Caco-2 (cell line): ENCODE measurements at regions not wholly inside any gene's neighbourhood (a gene's known extent, or its start where the extent isn't known, plus 50 kb on each side); places are given as distances from the start of the nearest gene placed in this dataset.

Source experiments
- BruUV-seq: library from RNA; stranded (reverse); fragments of 400-500 nt; replicated peaks from 2 replicates; lab custom pipeline; 2021; lab: Mats Ljungman, UMichigan
- CTCF ChIA-PET: fragments of 300-600 bp; sonication (Branson Sonifier 250); formaldehyde crosslinking; loops from one replicate; lab custom pipeline; 2022; ENCODE audit warnings: antibody characterized with exemption; lab: Charles Lee
- POLR2A ChIA-PET: fragments of 300-600 bp; sonication (Branson Sonifier 250); formaldehyde crosslinking; loops from one replicate; lab custom pipeline; 2022; ENCODE audit warnings: antibody characterized with exemption; lab: Charles Lee
- DNase-seq, 2 experiments: peaks; one replicate each; pipeline versions ENCODE4 v3.0.0 to v3.0.0-alpha.2; 2020 to 2022
- H3K27me3 ChIP-seq: replicated peaks from 2 replicates; pipeline ENCODE4 v1.6.0; 2011; ENCODE audit warnings: low read length; ENCODE audit not compliant: control insufficient read depth, insufficient read depth
- H3K36me3 ChIP-seq: 2 replicates; pipeline ENCODE4 v1.5.1; 2011; ENCODE audit warnings: low read length; ENCODE audit not compliant: control insufficient read depth, insufficient read depth
- H3K4me1 ChIP-seq: fragments of 250-450 bp; sonication (Bioruptor Pico); 2 replicates; pipeline ENCODE4 v1.5.1; 2020; ENCODE audit warnings: mild to moderate bottlenecking
- H3K4me3 ChIP-seq: 2 replicates; pipeline ENCODE4 v1.5.1; 2011; ENCODE audit warnings: low read depth, mild to moderate bottlenecking, control low read depth, low read length
- H3K9me3 ChIP-seq: fragments of 250-450 bp; sonication (Bioruptor Pico); 2 replicates; pipeline ENCODE4 v1.5.1; 2020; ENCODE audit warnings: mild to moderate bottlenecking, moderate library complexity
- H3K27ac Mint-ChIP-seq: one replicate; pipeline ENCODE4 v1.8.0; 2022; ENCODE audit warnings: mixed read lengths; ENCODE audit not compliant: unreplicated experiment
- H3K27me3 Mint-ChIP-seq: one replicate; pipeline ENCODE4 v1.8.0; 2022; ENCODE audit warnings: mixed read lengths; ENCODE audit not compliant: insufficient read depth, unreplicated experiment
- H3K36me3 Mint-ChIP-seq: one replicate; pipeline ENCODE4 v1.8.0; 2022; ENCODE audit warnings: mild to moderate bottlenecking, mixed read lengths; ENCODE audit not compliant: insufficient read depth, unreplicated experiment
- H3K4me1 Mint-ChIP-seq: one replicate; pipeline ENCODE4 v1.8.0; 2022; ENCODE audit warnings: low read depth, mixed read lengths; ENCODE audit not compliant: unreplicated experiment
- H3K4me3 Mint-ChIP-seq: one replicate; pipeline ENCODE4 v1.8.0; 2022; ENCODE audit warnings: mild to moderate bottlenecking, moderate library complexity, mixed read lengths; ENCODE audit not compliant: unreplicated experiment
- H3K9me3 Mint-ChIP-seq: one replicate; pipeline ENCODE4 v1.8.0; 2022; ENCODE audit warnings: mixed read lengths; ENCODE audit not compliant: unreplicated experiment
- intact Hi-C: fragments of 100-400 bp; cut with micrococcal nuclease; formaldehyde crosslinking; loops from one replicate; pipeline ENCODE4 v1.10.0; 2022; ENCODE audit not compliant: unreplicated experiment
- TF ChIP-seq, protein P1 (sequence below), 2 experiments: fragments of 200-600 bp in 1 of 2; IDR thresholded peaks; 1 replicate in 1 of 2; 2 replicates in 1 of 2; pipeline versions ENCODE4 v1.5.1 to v1.8.0; 2011 to 2022; ENCODE audit warnings: antibody characterized with exemption in 1 of 2, control low read depth in 1 of 2, inconsistent platforms in 1 of 2, low read depth in 1 of 2, low read length in 1 of 2, mild to moderate bottlenecking in 1 of 2, moderate library complexity in 1 of 2; ENCODE audit not compliant: insufficient read depth in 1 of 2, severe bottlenecking in 1 of 2, unreplicated experiment in 1 of 2

DNA sequence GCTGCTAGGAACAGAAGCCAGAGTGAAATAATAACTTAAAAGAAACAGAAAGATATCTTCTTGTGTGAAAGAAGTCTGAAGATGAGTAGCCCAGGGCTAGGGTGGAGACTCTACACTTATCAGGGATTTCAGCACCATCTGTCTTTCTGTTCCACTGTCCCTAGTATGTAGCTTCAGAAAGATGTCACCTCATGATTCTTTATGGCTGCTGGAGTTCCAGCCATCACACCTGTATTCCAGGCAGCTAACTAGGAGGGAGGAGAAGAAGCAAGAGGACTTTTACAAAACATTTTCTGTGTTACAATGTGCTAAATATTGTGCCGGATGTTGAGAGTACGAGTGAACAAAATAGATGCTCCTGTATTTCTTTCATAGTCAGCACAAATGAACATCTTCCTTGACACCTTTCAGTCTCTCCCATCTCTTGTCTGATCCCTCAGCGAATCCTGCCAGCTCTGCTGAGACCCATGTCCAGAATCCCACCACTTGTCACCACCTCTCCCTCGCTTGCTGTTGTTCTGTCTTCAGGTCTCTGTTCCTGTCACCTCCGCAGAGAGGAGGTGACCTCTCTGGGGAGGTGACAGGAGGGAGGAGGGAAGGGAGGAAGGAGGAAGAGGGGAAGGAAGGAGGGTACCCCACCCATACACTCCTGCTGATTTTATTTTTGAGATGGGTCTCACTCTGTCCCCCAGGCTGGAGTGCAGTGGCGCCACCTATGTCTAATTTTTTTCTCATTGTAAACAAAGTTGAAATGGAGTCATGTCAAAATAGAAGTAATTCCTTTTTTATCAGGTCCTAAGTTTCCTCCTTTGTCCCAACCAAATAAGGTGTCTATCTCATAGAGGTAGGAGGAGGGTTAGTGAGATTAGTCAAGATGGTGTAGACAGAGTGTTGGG, 188.9 kb downstream of the TFAP2C start:
- no peaks in the 10 kb centered on the region for H3K36me3 Mint-ChIP-seq
- Histone ChIP-seq H3K27me3 (no peaks in the 10 kb centered on the region; the same call in none of the 2 replicates), H3K4me1 (no peaks in the 10 kb centered on the region), H3K9me3 (no peaks in the 10 kb centered on the region; the same call in 1 of the 2 replicates), H3K36me3 (no peaks in the 10 kb centered on the region), H3K4me3 (no peak overlapping the region)
- CTCF ChIA-PET, result no interaction called here
- no peak for DNase-seq
- no TSS peak for BruUV-seq
- H3K4me3 Mint-ChIP-seq, result no peak overlapping the region
- peaks cover under 1% of the 10 kb centered on the region for H3K9me3 Mint-ChIP-seq
- H3K27me3 Mint-ChIP-seq, result peaks cover 23% of the 10 kb centered on the region
- H3K27ac Mint-ChIP-seq, result no peak overlapping the region
- POLR2A ChIA-PET, result no interaction called here
- intact Hi-C loops, result no loop called here
- H3K4me1 Mint-ChIP-seq, result no peaks in the 10 kb centered on the region
- TF ChIP-seq, protein P1, sequence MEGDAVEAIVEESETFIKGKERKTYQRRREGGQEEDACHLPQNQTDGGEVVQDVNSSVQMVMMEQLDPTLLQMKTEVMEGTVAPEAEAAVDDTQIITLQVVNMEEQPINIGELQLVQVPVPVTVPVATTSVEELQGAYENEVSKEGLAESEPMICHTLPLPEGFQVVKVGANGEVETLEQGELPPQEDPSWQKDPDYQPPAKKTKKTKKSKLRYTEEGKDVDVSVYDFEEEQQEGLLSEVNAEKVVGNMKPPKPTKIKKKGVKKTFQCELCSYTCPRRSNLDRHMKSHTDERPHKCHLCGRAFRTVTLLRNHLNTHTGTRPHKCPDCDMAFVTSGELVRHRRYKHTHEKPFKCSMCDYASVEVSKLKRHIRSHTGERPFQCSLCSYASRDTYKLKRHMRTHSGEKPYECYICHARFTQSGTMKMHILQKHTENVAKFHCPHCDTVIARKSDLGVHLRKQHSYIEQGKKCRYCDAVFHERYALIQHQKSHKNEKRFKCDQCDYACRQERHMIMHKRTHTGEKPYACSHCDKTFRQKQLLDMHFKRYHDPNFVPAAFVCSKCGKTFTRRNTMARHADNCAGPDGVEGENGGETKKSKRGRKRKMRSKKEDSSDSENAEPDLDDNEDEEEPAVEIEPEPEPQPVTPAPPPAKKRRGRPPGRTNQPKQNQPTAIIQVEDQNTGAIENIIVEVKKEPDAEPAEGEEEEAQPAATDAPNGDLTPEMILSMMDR (IDR thresholded peaks at IDR 0.05; ENCODE audit: insufficient read depth in 1 of 2, low read depth in 1 of 2, low read length in 1 of 2, severe bottlenecking in 1 of 2, unreplicated experiment in 1 of 2), result no peak

DNA sequence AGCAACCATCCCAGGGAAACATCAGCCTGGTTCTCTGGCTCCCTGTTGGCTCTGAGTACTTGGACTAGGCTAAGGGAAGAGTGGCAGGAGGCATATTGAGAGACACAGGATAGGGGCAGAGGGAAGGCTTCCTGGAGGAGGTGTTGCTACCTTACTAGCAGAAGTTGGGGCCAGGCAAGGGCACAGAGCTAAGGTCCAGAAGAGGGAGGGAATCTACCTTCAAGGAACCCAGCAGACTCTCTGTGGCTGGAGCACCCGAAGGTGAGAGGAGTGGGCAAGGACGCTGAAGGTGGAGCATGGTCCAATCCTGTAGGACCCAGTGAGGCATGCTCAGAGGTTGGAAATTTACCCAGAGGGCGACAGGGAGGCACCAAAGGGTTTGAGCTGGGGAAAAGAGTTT, 191.9 kb downstream of the TFAP2C start:
- CTCF ChIA-PET, result no interaction called here
- H3K4me1 Mint-ChIP-seq, result no peaks in the 10 kb centered on the region

DNA sequence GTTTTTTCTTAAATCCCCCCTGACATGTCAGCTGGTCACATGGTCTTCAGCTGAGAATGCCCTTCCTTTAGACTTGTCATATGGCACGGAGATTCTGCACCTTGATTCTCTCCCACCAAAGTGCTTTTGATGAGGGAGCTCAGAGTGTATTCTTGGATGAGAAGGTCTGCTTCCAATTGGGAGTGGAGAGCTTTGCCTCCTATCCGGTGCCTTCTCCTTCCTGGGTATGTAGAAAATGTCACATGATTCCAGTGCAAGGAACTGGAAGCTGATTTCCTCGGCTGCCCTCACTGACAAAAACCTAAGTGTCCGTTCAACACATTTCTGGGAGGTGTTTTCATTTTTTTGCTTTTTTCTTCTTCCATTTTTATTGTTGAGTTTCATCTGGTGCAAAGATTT, 197.2 kb downstream of the TFAP2C start:
- DNase-seq, result no peak
- CTCF ChIA-PET, result interaction anchor here (0.6 to 1.5 kb wide), 2 partner anchors 18 to 148 kb away, joined by 3 read pairs; no protein-coding TSS in a partner anchor
- Histone ChIP-seq H3K36me3 (no peaks in the 10 kb centered on the region), H3K4me1 (no peaks in the 10 kb centered on the region), H3K27me3 (no peaks in the 10 kb centered on the region), H3K9me3 (no peaks in the 10 kb centered on the region), H3K4me3 (no peak overlapping the region)
- no peak overlapping the region for H3K4me3 Mint-ChIP-seq
- H3K36me3 Mint-ChIP-seq, result no peaks in the 10 kb centered on the region
- intact Hi-C loops, result no loop called here
- H3K4me1 Mint-ChIP-seq, result peaks cover 25% of the 10 kb centered on the region
- H3K27me3 Mint-ChIP-seq, result peaks cover 10% of the 10 kb centered on the region
- H3K9me3 Mint-ChIP-seq, result no peaks in the 10 kb centered on the region
- BruUV-seq, result no TSS peak
- H3K27ac Mint-ChIP-seq, result no peak overlapping the region
- POLR2A ChIA-PET, result no interaction called here
- TF ChIP-seq, protein P1 (IDR thresholded peaks at IDR 0.05; ENCODE audit: insufficient read depth in 1 of 2, low read depth in 1 of 2, low read length in 1 of 2, severe bottlenecking in 1 of 2, unreplicated experiment in 1 of 2), result no peak

More for the DNA sequence above, 191.9 kb downstream of the TFAP2C start:
- Mint-ChIP-seq H3K4me3 (no peak overlapping the region), H3K27ac (no peak overlapping the region), H3K27me3 (peaks cover 15% of the 10 kb centered on the region), H3K9me3 (no peaks in the 10 kb centered on the region), H3K36me3 (no peaks in the 10 kb centered on the region)
- POLR2A ChIA-PET, result no interaction called here
- TF ChIP-seq, protein P1 (IDR thresholded peaks at IDR 0.05; ENCODE audit: insufficient read depth in 1 of 2, low read depth in 1 of 2, low read length in 1 of 2, severe bottlenecking in 1 of 2, unreplicated experiment in 1 of 2), result no peak
- H3K4me3 ChIP-seq, result no peak overlapping the region
- BruUV-seq, result no TSS peak
- H3K27me3 ChIP-seq, result no peaks in the 10 kb centered on the region; the same call in none of the 2 replicates
- intact Hi-C loops, result no loop called here
- H3K9me3 ChIP-seq, result no peaks in the 10 kb centered on the region; the same call in 1 of the 2 replicates
- no peaks in the 10 kb centered on the region for H3K4me1 ChIP-seq
- DNase-seq, result peak in 1 of 2 experiments; percentile 28
- H3K36me3 ChIP-seq, result no peaks in the 10 kb centered on the region
